ENCODE measurements at regions not wholly inside any gene's neighbourhood (a gene's known extent, or its start where the extent isn't known, plus 50 kb on each side); places are given as distances from the start of the nearest gene placed in this dataset.

DNA sequence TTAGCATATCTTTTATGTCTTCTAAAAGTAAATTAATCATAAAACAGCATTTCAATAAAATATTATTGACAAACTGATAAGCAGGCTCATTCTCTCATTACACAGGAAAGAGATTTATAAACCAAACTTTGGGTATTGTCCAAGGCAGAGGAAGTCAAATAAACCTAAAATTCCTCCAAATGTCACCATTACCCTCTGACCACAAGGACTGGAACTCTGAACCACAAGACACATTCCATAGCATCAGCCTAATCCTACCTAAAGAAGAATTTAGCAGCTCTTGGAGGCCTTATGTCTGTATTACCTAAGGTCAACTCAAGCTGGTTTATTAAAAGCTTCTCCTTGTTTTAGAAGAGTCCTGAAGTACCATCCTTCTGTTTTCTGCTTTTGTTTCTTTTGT, 82.4 kb upstream of the SLC13A1 start:
- H3K27ac Mint-ChIP-seq = no peak overlapping the region
- no peak overlapping the region for H3K27ac ChIP-seq (ENCODE audit: insufficient read length, low read depth, low read length)
- peaks cover 10 to 13% of the 10 kb centered on the region in 2 experiments for H3K4me1 Mint-ChIP-seq
- no peak overlapping the region for H2AK5ac ChIP-seq (ENCODE audit: insufficient read length, low read length)
- H3K36me3 Mint-ChIP-seq (ENCODE audit: insufficient read depth in 1 of 3, low read depth in 3 of 3) = no peaks in the 10 kb centered on the region
- H3K4me1 ChIP-seq (ENCODE audit: insufficient read depth, low read length) = no peaks in the 10 kb centered on the region
- H3K4ac ChIP-seq (ENCODE audit: low read depth, low read length) = no peak overlapping the region
- no peaks in the 10 kb centered on the region for H3K23me2 ChIP-seq (ENCODE audit: insufficient read length, low read depth, low read length, poor library complexity, severe bottlenecking)
- H3K4me3 Mint-ChIP-seq = no peak overlapping the region
- no peaks in the 10 kb centered on the region for H3K9me3 Mint-ChIP-seq
- no peak overlapping the region for H3K14ac ChIP-seq (ENCODE audit: insufficient read depth, low read length)
- no peak for DNase-seq
- H3K9me3 ChIP-seq (ENCODE audit: control insufficient read depth, low read depth, low read length) = no peaks in the 10 kb centered on the region
- no peak overlapping the region for H2BK20ac ChIP-seq (ENCODE audit: low read depth, low read length, poor library complexity, severe bottlenecking)
- H3K79me1 ChIP-seq (ENCODE audit: insufficient read depth, low read depth, low read length, poor library complexity, severe bottlenecking) = no peaks in the 10 kb centered on the region
- H3T11ph ChIP-seq (ENCODE audit: low read length) = no peak overlapping the region
- no peak overlapping the region for H4K5ac ChIP-seq (ENCODE audit: insufficient read length, low read depth, low read length)
- no peaks in the 10 kb centered on the region for H3K79me2 ChIP-seq (ENCODE audit: insufficient read depth, low read length)
- H2BK5ac ChIP-seq (ENCODE audit: insufficient read length, low read length) = no peak overlapping the region
- no peak overlapping the region for H4K91ac ChIP-seq (ENCODE audit: insufficient read length, low read depth, low read length)
- no peak overlapping the region for H2BK120ac ChIP-seq (ENCODE audit: low read depth, low read length, poor library complexity, severe bottlenecking)
- H3K23ac ChIP-seq (ENCODE audit: insufficient read length, low read depth, low read length) = no peak overlapping the region
- H4K8ac ChIP-seq (replicated peaks; ENCODE audit: insufficient read length, low read depth, low read length) = no peak overlapping the region
- H3K9ac ChIP-seq (ENCODE audit: extremely low read depth, insufficient read length, low read length) = no peak overlapping the region
- TF ChIP-seq, protein P1, sequence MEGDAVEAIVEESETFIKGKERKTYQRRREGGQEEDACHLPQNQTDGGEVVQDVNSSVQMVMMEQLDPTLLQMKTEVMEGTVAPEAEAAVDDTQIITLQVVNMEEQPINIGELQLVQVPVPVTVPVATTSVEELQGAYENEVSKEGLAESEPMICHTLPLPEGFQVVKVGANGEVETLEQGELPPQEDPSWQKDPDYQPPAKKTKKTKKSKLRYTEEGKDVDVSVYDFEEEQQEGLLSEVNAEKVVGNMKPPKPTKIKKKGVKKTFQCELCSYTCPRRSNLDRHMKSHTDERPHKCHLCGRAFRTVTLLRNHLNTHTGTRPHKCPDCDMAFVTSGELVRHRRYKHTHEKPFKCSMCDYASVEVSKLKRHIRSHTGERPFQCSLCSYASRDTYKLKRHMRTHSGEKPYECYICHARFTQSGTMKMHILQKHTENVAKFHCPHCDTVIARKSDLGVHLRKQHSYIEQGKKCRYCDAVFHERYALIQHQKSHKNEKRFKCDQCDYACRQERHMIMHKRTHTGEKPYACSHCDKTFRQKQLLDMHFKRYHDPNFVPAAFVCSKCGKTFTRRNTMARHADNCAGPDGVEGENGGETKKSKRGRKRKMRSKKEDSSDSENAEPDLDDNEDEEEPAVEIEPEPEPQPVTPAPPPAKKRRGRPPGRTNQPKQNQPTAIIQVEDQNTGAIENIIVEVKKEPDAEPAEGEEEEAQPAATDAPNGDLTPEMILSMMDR (conservative IDR thresholded peaks at IDR 0.05) = no peak
- H3K27me3 Mint-ChIP-seq (ENCODE audit: low read depth) = no peaks in the 10 kb centered on the region
- no peak overlapping the region for H3K56ac ChIP-seq (ENCODE audit: insufficient read length, low read depth, low read length)
- H2AFZ ChIP-seq (ENCODE audit: low read length) = no peak overlapping the region
- H3K27me3 ChIP-seq (ENCODE audit: insufficient read depth, low read length) = no peaks in the 10 kb centered on the region
- no peak overlapping the region for H2BK12ac ChIP-seq (ENCODE audit: insufficient read length, low read depth, low read length)
- no peaks in the 10 kb centered on the region for H4K20me1 ChIP-seq (ENCODE audit: control insufficient read depth, insufficient read depth, insufficient read length)
- H2BK15ac ChIP-seq (ENCODE audit: low read depth, low read length) = no peak overlapping the region
- H3K18ac ChIP-seq (ENCODE audit: insufficient read length, low read depth, low read length) = no peak overlapping the region
- no peak overlapping the region for H3K4me2 ChIP-seq (ENCODE audit: insufficient read depth, insufficient read length, low read length)

Measured in H9 (cell line).